G401 (cell line): ENCODE measurements at regions not wholly inside any gene's neighbourhood (a gene's known extent, or its start where the extent isn't known, plus 50 kb on each side); places are given as distances from the start of the nearest gene placed in this dataset.

ENCODE experiments used
- DNase-seq: peaks from one replicate; pipeline ENCODE4 v3.0.0-alpha.2; 2015; ENCODE audit warnings: low spot score
- in situ Hi-C: cut with HindIII; loops from 2 replicates; pipeline ENCODE4 v1.10.0; 2016; ENCODE audit warnings: low sequenced_read_pairs, mixed read lengths

- DNase-seq, result no peak
- in situ Hi-C loops, result no loop called here
Observed at GRCh38 chr6:99841297-99841696, 152.7 kb downstream of the MCHR2 start.

- no peak for DNase-seq
- in situ Hi-C loops, result no loop called here
Observed at GRCh38 chr6:99846006-99846405, 148.0 kb downstream of the MCHR2 start.

- in situ Hi-C loops, result no loop called here
- no peak for DNase-seq
Observed at GRCh38 chr6:99850841-99851240, 143.2 kb downstream of the MCHR2 start.

GRCh38 chr6:99852031-99852430 lies 142.0 kb downstream of the MCHR2 start:
- DNase-seq, result no peak
- in situ Hi-C loops, result no loop called here

GRCh38 chr6:99867026-99867425 lies 127.0 kb downstream of the MCHR2 start:
- in situ Hi-C loops, result no loop called here
- DNase-seq, result no peak

GRCh38 chr6:99868074-99868702 lies 125.8 kb downstream of the MCHR2 start:
- in situ Hi-C loops, result no loop called here
- DNase-seq, result peak; percentile 81
